Mesenchymal stem cell (in vitro differentiated cells and primary cell): ENCODE measurements at regions not wholly inside any gene's neighbourhood (a gene's known extent, or its start where the extent isn't known, plus 50 kb on each side); places are given as distances from the start of the nearest gene placed in this dataset.

ENCODE experiments used
- DNase-seq: peaks from one replicate; pipeline ENCODE4 v3.0.0-alpha.2; 2013
- H2AFZ ChIP-seq: one replicate; pipeline ENCODE4 v1.6.1; 2013; ENCODE audit warnings: low read depth, mild to moderate bottlenecking, control low read depth, inconsistent platforms, low read length, moderate library complexity
- H2AK5ac ChIP-seq: 2 replicates; pipeline ENCODE4 v1.6.1; 2013; ENCODE audit warnings: low read length, moderate library complexity, mild to moderate bottlenecking, inconsistent platforms; ENCODE audit not compliant: severe bottlenecking
- H2BK120ac ChIP-seq: one replicate; pipeline ENCODE4 v1.6.1; 2013; ENCODE audit warnings: low read depth, mild to moderate bottlenecking, inconsistent platforms, low read length, moderate library complexity
- H2BK12ac ChIP-seq, 2 experiments: one replicate each; pipeline ENCODE4 v1.6.1; 2013; ENCODE audit warnings: inconsistent platforms in 2 of 2, low read length in 2 of 2, mild to moderate bottlenecking in 2 of 2, moderate library complexity in 2 of 2, control low read depth in 1 of 2
- H2BK15ac ChIP-seq: one replicate; pipeline ENCODE4 v1.6.1; 2013; ENCODE audit warnings: mild to moderate bottlenecking, low read depth, inconsistent platforms; ENCODE audit not compliant: poor library complexity, severe bottlenecking
- H2BK5ac ChIP-seq: 2 replicates; pipeline ENCODE4 v1.6.1; 2013; ENCODE audit warnings: low read depth, mild to moderate bottlenecking, low read length, control low read depth, inconsistent platforms; ENCODE audit not compliant: poor library complexity, severe bottlenecking
- H3K14ac ChIP-seq, 2 experiments: one replicate each; pipeline ENCODE4 v1.6.1; 2013; ENCODE audit warnings: inconsistent platforms in 2 of 2, low read length in 2 of 2, control low read depth in 1 of 2, mild to moderate bottlenecking in 1 of 2, moderate library complexity in 1 of 2
- H3K18ac ChIP-seq, 2 experiments: one replicate each; pipeline ENCODE4 v1.6.1; 2013; ENCODE audit warnings: inconsistent platforms in 2 of 2, low read length in 2 of 2, control low read depth in 1 of 2, low read depth in 1 of 2, mild to moderate bottlenecking in 1 of 2
- H3K23ac ChIP-seq, 2 experiments: one replicate each; pipeline ENCODE4 v1.6.1; 2013; ENCODE audit warnings: inconsistent platforms in 2 of 2, low read length in 2 of 2, mild to moderate bottlenecking in 2 of 2, moderate library complexity in 2 of 2, control low read depth in 1 of 2
- H3K27ac ChIP-seq: 2 replicates; pipeline ENCODE4 v1.5.1; 2013; ENCODE audit warnings: mild to moderate bottlenecking, moderate library complexity, low read length, control low read depth, inconsistent platforms; ENCODE audit not compliant: poor library complexity, severe bottlenecking
- H3K27me3 ChIP-seq, 2 experiments: 2 replicates each; pipeline versions ENCODE4 v1.6.1 to v1.7.0; 2013; ENCODE audit warnings: low read length in 2 of 2, mild to moderate bottlenecking in 2 of 2, moderate library complexity in 2 of 2, control low read depth in 1 of 2, inconsistent platforms in 1 of 2; ENCODE audit not compliant: control insufficient read depth in 1 of 2, insufficient read depth in 1 of 2
- H3K36me3 ChIP-seq, 2 experiments: 2 replicates each; pipeline versions ENCODE4 v1.6.1 to v1.7.0; 2013; ENCODE audit warnings: low read length in 2 of 2, control low read depth in 1 of 2, inconsistent platforms in 1 of 2, low read depth in 1 of 2, mild to moderate bottlenecking in 1 of 2; ENCODE audit not compliant: insufficient read depth in 2 of 2, control insufficient read depth in 1 of 2
- H3K4ac ChIP-seq, 2 experiments: one replicate each; pipeline ENCODE4 v1.6.1; 2013; ENCODE audit warnings: inconsistent platforms in 2 of 2, low read length in 2 of 2, mild to moderate bottlenecking in 2 of 2, moderate library complexity in 2 of 2, control low read depth in 1 of 2, low read depth in 1 of 2
- H3K4me1 ChIP-seq: 2 replicates; pipeline ENCODE4 v1.6.1; 2013; ENCODE audit warnings: low read depth, low read length, control low read depth; ENCODE audit not compliant: control insufficient read depth, insufficient read depth
- H3K4me2 ChIP-seq: 2 replicates; pipeline ENCODE4 v1.6.1; 2013; ENCODE audit warnings: low read length, mild to moderate bottlenecking, inconsistent platforms; ENCODE audit not compliant: poor library complexity, severe bottlenecking
- H3K4me3 ChIP-seq, 2 experiments: 2 replicates each; pipeline versions ENCODE4 v1.5.1 to v1.7.0; 2013; ENCODE audit warnings: low read length in 2 of 2, mild to moderate bottlenecking in 2 of 2, control low read depth in 1 of 2, low read depth in 1 of 2; ENCODE audit not compliant: insufficient read depth in 1 of 2
- H3K79me1 ChIP-seq: replicated peaks from 2 replicates; pipeline ENCODE4 v1.6.1; 2013; ENCODE audit warnings: mild to moderate bottlenecking, control low read depth, low read length, inconsistent platforms; ENCODE audit not compliant: poor library complexity, severe bottlenecking
- H3K9ac ChIP-seq: 2 replicates; pipeline ENCODE4 v1.7.0; 2013; ENCODE audit warnings: mild to moderate bottlenecking, low read length, moderate library complexity
- H3K9me3 ChIP-seq: 2 replicates; pipeline ENCODE4 v1.7.0; 2013; ENCODE audit warnings: mild to moderate bottlenecking, low read length; ENCODE audit not compliant: control insufficient read depth
- H4K8ac ChIP-seq: one replicate; pipeline ENCODE4 v1.6.1; 2013; ENCODE audit warnings: inconsistent platforms, mild to moderate bottlenecking, low read length, moderate library complexity
- H4K91ac ChIP-seq: one replicate; pipeline ENCODE4 v1.6.1; 2013; ENCODE audit warnings: mild to moderate bottlenecking, low read length, inconsistent platforms
- WGBS: methylation state at CpG from one replicate; pipeline ENCODE4 v1.1.7; 2013; ENCODE audit warnings: mixed read lengths; 5-methylcytosine and 5-hydroxymethylcytosine counted together

- no peak for DNase-seq
- Histone ChIP-seq H2BK120ac (no peak overlapping the region), H2BK15ac (no peak overlapping the region), H3K79me1 (no peaks in the 10 kb centered on the region), H3K9ac (no peak overlapping the region), H3K18ac (no peak overlapping the region), H3K14ac (no peak overlapping the region), H3K4me1 (no peaks in the 10 kb centered on the region), H3K23ac (no peak overlapping the region), H3K27me3 (no peaks in the 10 kb centered on the region), H4K8ac (no peak overlapping the region), H3K4me3 (no peak overlapping the region), H2BK12ac (no peak overlapping the region), H3K4me2 (no peak overlapping the region), H3K4ac (no peak overlapping the region), H4K91ac (no peak overlapping the region), H3K27ac (no peak overlapping the region), H3K9me3 (no peaks in the 10 kb centered on the region), H3K36me3 (no peaks in the 10 kb centered on the region), H2AK5ac (no peak overlapping the region), H2BK5ac (no peak overlapping the region), H2AFZ (no peak overlapping the region)
- WGBS: no CpG with 5 or more reads among the region's 1 CpG
Measured at GRCh38 chr6:125552819-125553218, 196.6 kb upstream of the HEY2 start.

GRCh38 chr6:125554456-125554855 lies 195.0 kb upstream of the HEY2 start:
- Histone ChIP-seq H2BK15ac (no peak overlapping the region), H3K27ac (no peak overlapping the region), H3K9ac (no peak overlapping the region), H2BK5ac (no peak overlapping the region), H3K79me1 (no peaks in the 10 kb centered on the region), H3K27me3 (peaks cover 0 to 7% of the 10 kb centered on the region in 2 experiments), H3K9me3 (no peaks in the 10 kb centered on the region), H3K4me2 (no peak overlapping the region), H3K23ac (no peak overlapping the region), H3K36me3 (no peaks in the 10 kb centered on the region), H3K18ac (no peak overlapping the region), H2BK120ac (no peak overlapping the region), H4K8ac (no peak overlapping the region), H3K4me3 (no peak overlapping the region), H3K4me1 (peaks cover 6% of the 10 kb centered on the region), H2BK12ac (no peak overlapping the region), H3K4ac (no peak overlapping the region), H3K14ac (no peak overlapping the region), H4K91ac (no peak overlapping the region), H2AFZ (no peak overlapping the region), H2AK5ac (no peak overlapping the region)
- DNase-seq: no peak
- whole genome bisulfite sequencing: no CpG with 5 or more reads among the region's 1 CpG

GRCh38 chr6:125558241-125558843 lies 191.1 kb upstream of the HEY2 start:
- no peaks in the 10 kb centered on the region for H3K79me1 ChIP-seq
- H2BK15ac ChIP-seq: no peak overlapping the region
- H3K27me3 ChIP-seq: peaks cover 0 to 7% of the 10 kb centered on the region in 2 experiments
- no peak overlapping the region for H3K14ac ChIP-seq
- no peak overlapping the region for H2BK12ac ChIP-seq
- no peak overlapping the region for H2AFZ ChIP-seq
- no peak overlapping the region for H2AK5ac ChIP-seq
- no peaks in the 10 kb centered on the region for H3K9me3 ChIP-seq
- no peak overlapping the region for H4K91ac ChIP-seq
- no peak overlapping the region for H3K9ac ChIP-seq
- DNase-seq: no peak
- 7% methylated on average over 7 of the region's 7 CpGs for WGBS
- no peak overlapping the region for H3K4me3 ChIP-seq
- H3K36me3 ChIP-seq: no peaks in the 10 kb centered on the region
- H3K27ac ChIP-seq: no peak overlapping the region
- H2BK120ac ChIP-seq: no peak overlapping the region
- H4K8ac ChIP-seq: no peak overlapping the region
- H3K23ac ChIP-seq: no peak overlapping the region
- no peak overlapping the region for H3K18ac ChIP-seq
- H3K4me1 ChIP-seq: peaks cover 6% of the 10 kb centered on the region
- no peak overlapping the region for H3K4ac ChIP-seq
- no peak overlapping the region for H2BK5ac ChIP-seq
- no peak overlapping the region for H3K4me2 ChIP-seq

- Histone ChIP-seq H2BK12ac (no peak overlapping the region), H2BK120ac (no peak overlapping the region), H2AFZ (no peak overlapping the region), H2AK5ac (no peak overlapping the region), H3K4me2 (no peak overlapping the region), H3K9ac (no peak overlapping the region), H3K27me3 (peaks cover 0 to 7% of the 10 kb centered on the region in 2 experiments), H2BK5ac (no peak overlapping the region), H3K27ac (no peak overlapping the region), H2BK15ac (no peak overlapping the region), H4K91ac (no peak overlapping the region), H3K4me3 (no peak overlapping the region), H3K79me1 (no peaks in the 10 kb centered on the region), H3K36me3 (no peaks in the 10 kb centered on the region), H3K4me1 (peaks cover 6% of the 10 kb centered on the region), H3K18ac (no peak overlapping the region), H3K14ac (no peak overlapping the region), H3K23ac (no peak overlapping the region), H3K9me3 (no peaks in the 10 kb centered on the region), H4K8ac (no peak overlapping the region), H3K4ac (no peak overlapping the region)
- 60% methylated on average over 2 of the region's 3 CpGs for WGBS
- no peak for DNase-seq
Measured at GRCh38 chr6:125558907-125559306, 190.5 kb upstream of the HEY2 start.
